ENCODE measurements at regions not wholly inside any gene's neighbourhood (a gene's known extent, or its start where the extent isn't known, plus 50 kb on each side); places are given as distances from the start of the nearest gene placed in this dataset.
"Not testable (repeated sequence)": the region's sequence is repeated elsewhere in the genome, so short reads cannot be mapped to it uniquely, and the experiment has no call there.

DNA sequence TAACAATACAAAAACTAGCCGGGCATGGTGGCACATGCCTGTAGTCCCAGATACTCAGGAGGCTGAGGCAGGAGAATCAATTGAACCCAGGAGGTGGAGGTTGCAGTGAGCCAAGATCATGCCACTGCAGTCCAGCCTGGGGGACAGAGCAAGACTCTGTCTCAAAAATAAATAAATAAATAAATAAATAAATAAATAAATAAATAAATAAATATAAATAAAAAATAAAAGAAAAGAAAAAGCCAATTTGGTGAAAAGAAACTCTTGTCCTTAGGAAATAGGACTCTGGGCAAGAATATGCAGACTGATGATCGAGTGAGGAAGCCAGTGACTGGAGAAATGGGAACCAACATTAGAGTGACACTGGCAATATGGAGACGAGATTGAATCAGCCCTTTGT is 171.9 kb upstream of the DCC start:
- DNase-seq (ENCODE audit: low spot score), result not testable (repeated sequence)

DNA sequence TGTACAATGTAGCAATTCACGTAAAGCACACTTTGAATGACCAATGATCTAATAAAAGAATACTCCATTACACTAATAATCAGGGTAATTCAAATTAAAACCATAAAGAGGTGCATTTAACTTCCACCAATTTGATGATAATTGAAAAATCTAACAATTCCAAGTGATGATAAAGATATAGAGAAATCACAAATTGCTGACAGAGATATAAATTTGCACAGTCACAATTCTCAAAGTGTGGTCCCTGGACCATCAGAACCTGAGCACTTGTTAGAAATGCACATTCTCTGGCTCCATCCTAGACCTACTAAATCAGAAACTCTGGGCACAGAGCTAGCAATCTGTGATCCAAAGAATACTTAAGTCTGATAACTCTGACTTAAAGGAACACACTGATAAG is 165.8 kb upstream of the DCC start:
- no peak for DNase-seq (ENCODE audit: low spot score)

DNA sequence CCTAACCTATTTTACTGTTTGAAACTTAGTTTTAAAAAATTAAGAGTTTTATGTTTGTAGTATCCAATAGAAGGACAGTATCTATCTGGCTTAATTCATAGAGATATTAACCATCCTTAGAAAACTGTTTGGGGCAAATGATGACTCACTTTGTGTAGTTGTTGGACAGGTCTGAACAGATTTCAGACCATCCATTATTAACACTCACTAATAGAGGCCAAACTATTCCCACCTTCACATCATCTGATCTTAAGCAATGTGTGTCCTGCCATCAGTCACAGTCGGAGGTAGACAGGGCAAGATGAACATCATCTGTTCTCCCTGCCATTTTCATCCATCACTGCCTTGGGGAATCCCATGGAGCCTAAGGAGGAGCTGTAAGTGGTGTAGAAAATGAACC is 164.6 kb upstream of the DCC start:
- no peak for DNase-seq (ENCODE audit: low spot score)

DNA sequence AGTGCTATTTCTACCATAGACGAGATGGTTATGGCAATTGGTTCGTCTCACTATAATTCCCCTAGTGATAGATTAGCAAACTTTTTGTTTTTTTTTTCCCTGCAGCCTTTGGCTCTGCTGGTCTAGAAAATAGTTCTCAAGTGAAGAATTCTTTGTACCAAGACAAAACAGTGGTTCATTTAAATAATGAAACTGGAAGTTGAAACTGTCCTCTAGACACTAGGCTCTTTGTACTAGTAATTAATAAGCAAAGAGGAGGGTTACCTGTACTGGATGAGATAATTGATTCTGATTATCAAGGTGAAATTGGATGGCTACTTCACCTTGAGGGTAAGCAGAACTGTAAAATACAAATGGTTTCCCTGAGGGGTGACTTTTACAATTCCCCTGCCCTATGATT is 156.9 kb upstream of the DCC start:
- no peak for DNase-seq (ENCODE audit: low spot score)

DNA sequence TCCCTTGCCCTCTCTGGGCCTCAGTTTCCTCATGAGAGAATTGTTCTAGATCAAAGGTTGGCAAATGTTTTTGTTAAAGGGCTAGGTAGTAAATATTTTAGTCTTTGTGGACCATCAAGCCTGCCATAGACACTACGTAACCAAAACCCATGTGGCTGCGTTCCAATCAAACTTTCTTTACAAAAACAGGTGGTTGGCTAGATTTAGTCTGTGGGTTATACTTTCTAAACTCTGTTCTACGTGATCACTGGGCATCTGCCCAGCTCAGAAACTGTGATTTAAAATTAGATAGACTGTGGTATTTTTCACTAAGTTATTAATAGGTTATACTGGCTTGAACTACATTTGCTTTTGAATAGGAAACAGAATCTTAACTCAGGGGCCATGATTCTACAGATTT is 149.8 kb upstream of the DCC start:
- no peak for DNase-seq (ENCODE audit: low spot score)

DNA sequence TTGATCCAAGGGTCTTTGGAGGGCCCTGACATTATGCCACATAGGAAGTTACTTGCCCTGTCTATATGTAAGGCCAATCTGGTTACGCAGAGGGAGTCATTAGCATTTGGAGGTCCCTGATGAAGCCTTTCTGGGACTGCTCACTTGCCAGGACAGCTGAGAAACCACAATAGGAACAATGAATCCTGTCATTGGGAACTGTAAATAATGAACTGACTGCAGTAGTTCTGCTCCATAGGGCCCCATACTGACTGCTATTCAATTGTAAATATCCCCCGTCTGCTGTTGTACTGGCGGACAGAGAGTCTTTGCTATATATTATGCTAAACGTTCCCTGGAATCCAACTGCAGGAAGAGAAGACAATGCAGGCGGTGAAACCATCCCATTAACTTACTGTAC is 149.4 kb upstream of the DCC start:
- no peak for DNase-seq (ENCODE audit: low spot score)

DNA sequence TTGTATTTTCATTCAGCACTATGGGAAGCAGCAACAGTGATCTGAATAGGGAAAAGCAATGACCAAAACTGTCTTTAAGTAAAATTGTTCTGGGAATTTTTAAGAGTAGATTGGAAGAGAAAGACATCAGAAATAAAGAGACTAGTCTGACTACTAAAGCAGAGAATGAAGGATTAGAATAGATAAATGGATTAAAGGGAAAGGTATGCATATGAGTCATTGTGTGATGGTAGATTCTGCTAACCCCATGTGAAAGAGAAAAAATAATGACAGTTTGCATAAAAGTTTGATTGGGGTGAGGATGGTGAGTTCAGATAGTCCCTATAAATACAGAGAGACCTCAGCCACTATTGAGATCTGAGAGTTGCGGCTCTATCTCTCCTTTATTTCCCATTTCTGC is 139.6 kb upstream of the DCC start:
- DNase-seq (ENCODE audit: low spot score), result no peak

DNA sequence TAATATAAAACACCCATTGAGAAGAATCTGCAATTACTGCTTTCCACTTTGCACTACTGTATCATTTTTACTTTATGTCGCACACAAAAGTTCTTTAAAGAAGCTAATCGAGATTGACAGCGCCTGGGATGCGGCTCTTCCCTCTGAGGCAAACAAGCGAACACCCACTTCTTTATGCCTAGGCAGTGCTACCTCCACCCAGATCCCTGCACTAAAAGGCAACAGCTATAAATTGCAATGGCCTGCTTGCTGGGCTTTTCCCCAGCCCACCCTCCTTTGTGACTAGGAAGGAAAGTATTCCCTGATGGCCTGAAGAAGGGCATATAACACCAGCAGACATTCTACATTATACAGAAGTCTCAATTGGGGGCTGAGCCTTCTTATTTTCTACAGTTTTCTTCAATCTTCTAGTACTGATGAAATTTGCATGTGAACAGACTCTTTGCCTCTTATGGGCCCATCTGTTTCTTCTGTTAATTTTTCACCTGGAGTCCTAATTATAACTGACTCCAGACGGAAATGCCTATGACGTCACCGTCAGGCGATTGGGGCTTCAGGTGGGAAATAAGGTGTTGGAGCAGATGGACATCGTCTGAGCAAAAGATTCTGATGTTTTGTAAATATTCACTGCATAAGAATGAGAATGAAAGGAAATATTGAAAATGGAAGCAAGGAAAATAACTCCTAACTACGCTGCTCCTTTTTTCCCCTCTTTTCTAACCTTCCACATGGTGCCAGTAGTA is 138.9 kb upstream of the DCC start:
- DNase-seq (ENCODE audit: low spot score), result no peak

DNA sequence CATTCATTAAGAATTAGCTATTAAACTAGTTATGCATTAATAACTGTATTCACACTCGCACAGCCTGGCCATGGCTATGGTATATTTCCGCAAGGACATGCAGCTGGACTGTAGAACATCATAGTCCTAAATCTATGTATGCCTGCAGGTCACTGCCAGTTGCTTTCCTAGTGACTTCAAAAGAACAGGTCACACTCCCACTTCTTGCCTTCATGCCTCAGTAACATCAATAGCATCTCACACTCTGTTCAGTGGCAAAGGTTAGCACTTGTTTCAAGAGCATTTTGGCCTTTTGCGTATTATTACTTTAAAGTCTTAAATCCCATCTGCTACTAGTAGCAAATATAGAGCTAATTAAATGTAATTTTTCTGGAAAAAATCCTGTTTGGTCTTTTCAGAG is 131.4 kb upstream of the DCC start:
- no peak for DNase-seq (ENCODE audit: low spot score)

DNA sequence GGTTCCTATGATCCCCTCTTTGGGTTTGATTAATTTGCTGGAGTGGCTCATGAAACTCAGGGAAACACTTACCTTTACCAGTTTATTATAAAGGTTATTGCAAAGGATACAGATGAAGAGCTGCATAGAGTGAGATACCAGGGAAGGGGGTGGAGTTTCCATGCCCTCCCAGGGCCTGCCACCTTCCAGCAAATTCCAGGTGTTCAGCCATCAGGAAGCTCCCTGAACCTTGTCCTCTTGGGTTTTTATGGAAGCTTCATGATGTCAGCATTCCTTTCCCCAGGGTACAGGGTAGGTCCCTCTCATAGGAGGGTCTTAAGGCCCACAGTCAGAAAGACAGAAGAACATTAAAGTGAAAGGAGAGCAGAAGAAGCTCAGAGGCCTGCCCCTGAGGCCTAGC is 123.9 kb upstream of the DCC start:
- no peak for DNase-seq (ENCODE audit: low spot score)

DNA sequence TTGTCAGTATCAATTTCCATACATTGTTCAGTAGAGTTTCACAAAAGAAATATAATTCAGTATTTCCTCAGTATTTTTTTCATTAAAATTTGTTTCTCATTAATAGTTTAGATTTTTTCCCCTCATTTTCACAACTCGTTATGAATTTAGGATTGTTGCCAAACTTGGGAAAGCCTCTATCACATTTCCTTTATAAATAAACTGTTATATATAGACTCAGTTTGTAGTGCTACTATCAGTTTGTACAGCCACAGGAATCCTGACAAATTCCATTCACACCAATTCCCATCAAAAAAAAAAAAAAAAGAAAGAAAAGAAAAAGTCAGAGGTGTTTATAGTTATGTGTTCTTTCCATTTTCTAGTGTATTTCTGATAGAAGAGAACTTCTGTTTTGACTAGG is 123.3 kb upstream of the DCC start:
- DNase-seq (ENCODE audit: low spot score), result no peak

DNA sequence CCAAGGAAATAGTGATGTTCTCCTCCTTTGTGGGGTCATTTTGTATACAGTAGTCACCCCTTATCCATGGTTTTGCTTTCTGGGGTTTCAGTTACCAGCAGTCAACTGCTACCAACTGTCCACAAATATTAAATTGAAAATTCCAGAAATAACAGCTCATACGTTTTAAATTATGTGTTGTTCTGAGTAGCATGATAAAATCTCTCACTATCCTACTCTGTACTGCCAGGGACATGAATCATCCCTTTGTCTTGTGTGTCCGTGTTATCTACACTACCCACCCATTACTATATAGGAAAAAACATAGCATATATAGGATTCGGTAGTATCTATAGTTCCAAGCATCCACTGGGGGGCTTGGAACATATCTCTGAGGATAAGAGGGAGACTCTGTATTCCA is 120.9 kb upstream of the DCC start:
- no peak for DNase-seq (ENCODE audit: low spot score)

DNA sequence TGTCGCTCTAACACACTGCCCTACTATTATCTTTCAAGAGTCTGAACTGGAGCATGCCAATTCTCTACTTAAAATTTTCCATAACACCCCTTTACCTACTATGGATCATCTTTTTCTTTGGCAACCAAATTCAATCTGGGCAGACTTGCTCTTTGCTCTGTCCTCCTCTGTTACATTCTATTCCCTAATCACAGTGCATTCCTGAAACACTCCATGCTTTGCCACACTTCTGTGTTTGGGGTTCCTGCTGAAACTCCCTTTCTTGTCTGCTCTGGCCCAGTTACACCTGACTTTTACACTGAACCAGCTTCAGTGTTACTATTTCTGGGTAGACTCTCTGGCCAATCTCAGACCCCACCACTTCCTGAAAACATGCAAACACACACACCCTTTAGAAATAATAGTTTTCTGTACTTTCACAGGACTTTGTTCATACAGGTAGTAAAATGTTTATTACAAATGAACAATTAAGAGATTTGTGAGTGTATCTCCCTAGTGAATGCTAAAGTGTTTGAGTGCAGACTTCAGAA is 119.9 kb upstream of the DCC start:
- DNase-seq (ENCODE audit: low spot score), result no peak

DNA sequence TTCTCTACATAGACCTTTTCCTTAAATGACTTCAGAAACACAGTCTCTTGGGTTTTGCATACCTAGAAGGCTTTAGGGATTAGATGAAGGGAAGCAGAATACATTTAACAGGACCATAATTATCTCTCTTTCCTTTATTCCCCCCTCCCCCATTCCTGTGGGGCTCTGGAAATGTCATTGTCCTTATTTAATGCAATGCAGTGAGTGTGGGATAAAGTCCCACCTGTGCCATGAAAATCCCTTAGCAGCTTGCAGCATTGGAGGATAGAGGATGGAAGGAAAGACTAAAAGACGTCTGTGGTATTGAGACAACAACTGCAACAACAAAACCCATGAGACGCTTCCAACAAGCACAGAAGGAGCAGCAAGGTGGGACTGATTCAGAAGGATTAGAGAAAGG is 117.8 kb upstream of the DCC start:
- no peak for DNase-seq (ENCODE audit: low spot score)

DNA sequence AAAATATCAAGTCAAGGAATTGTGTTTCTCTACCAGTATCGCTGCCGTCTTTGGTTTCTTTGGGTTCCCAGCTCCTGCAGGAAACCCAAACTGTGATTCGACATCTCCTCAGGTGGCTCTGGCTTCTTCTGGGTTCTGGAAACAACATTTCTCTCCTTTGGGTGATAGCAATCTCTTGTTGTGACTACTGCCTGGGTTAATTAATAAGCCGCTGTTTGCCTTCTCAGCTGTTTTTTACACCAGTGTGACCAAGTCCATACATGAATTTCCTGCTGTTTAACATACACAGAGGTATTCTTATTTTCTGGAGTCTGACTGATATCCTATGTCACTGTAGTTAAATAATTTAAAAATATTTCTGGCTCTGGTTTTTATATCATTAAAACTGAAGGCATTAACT is 112.5 kb upstream of the DCC start:
- no peak for DNase-seq (ENCODE audit: low spot score)

DNA sequence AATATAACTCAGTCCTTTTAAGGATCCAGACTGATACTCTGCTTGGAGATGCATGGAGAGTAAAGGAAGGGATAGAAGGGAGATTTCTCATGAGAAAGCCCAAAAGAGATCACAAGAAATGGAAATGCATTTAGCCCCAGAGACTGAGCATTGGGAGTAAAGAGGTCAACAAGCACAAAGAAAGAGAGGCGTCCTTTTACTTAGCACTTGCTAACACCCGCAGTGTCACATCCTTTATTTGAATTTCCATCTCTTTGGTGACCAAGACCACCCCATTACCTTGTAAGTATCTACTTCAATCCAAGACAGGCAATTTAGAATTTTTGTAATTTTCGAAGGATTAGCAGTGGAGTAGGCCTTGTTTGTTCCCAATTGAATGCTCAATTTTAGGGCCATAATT is 111.8 kb upstream of the DCC start:
- DNase-seq (ENCODE audit: low spot score), result no peak

DNA sequence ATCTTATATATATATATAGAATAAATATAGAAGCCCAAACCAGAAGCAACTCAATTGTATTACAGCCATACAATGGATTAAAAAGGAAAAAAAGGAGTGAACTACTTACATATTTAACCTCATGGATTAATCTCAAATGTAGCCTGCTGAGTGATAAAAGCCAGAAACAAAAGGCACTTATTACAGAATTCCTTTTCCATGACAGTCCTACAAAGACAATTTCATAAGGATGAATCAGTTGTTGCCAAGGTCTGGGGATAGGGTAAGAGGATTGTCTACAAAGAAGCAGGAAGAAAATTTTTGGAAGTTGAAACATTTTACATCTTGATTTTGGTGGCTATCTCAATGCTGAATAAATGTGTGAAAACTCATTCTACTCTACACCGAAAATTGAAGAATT is 103.9 kb upstream of the DCC start:
- DNase-seq (ENCODE audit: low spot score), result no peak

DNA sequence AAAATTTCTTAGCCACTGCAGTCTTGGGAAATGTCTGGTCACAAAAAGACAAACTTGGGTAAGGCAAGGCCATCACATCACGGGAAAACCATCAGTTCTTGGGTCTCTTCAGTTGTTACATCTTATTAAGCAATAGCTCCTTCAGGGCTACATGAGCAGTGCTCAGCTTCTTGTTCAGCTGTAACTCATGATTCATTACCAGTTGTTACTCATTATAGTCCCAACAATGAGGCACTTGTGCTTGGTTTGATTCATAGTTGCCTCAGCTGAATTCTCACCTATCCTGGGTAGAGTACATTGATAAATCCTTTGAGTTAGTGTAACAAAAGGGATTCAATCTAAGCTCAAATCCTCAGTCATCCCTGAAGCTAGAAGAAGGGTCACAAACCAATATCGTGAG is 102.4 kb upstream of the DCC start:
- no peak for DNase-seq (ENCODE audit: low spot score)

DNA sequence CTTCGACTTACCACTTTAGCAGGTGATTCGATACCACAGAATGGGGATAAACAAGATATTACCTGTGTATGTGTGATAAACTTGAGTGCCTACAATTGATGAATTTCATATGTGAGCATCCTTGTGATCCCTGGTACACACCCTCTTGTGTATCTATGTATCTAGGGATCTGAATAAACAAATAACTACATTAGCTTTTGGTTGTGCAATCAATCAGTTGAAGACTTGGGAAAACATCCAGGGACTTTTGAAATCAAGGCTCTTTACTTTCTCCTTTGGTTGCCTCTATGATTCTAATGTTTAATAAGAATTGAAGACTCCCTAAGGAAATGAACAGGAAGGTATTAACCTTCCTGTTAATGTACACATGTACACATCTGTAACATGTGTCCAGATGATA is 97.3 kb upstream of the DCC start:
- DNase-seq (ENCODE audit: low spot score), result no peak

DNA sequence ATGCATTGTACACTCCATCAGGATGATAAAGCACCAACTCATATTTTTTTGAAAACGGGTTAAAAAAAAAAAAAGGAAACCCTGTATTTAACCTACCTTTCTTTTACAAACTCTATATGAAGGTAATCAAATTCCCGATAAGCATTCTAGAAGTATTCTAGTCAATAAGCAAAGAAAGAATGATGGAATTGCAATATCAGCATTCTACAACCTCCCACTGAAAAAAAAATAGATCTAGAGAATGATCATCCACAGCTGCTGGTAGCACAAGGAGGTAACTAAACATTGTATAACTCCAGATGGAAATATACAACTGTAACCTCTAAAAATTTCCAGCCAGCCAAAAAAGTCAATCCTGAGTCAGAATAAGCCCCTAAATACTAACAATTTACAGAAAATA is 95.3 kb upstream of the DCC start:
- no peak for DNase-seq (ENCODE audit: low spot score)

DNA sequence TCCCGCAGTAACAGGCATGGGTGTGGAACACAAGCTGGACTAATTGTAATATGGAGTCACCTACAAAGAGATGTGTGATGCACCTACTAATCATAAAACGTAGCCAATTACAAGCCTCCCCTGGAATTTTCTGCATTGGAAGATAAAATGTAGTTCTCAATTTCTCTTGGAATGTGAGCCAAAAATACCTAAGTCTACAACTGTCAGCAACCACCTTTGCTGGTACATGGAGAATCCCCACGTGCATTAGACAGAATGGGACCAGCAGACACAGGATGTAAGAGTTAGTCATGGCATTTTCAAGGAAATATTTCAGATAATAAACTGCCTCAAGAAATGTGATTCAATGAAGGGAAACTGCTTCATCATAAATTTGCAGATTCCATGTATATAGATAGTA is 85.6 kb upstream of the DCC start:
- DNase-seq (ENCODE audit: low spot score), result no peak

DNA sequence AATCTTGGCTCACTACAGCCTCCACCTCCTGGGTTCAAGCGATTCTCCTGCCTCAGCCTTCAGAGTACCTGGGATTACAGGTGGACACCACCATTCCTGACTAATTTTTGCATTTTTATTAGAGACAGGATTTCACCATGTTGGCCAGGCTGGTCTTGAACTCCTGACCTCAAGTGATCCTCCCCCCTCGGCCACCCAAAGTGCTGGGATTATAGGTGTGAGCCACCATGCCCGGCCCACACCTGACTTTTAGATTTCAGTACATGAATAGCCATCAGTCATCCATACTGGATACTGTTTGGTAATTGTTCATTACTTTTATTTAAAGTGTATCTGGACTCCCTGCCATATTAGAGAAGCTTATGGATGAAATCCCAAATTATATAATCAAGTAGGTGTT is 82.6 kb upstream of the DCC start:
- not testable (repeated sequence) for DNase-seq (ENCODE audit: low spot score)

DNA sequence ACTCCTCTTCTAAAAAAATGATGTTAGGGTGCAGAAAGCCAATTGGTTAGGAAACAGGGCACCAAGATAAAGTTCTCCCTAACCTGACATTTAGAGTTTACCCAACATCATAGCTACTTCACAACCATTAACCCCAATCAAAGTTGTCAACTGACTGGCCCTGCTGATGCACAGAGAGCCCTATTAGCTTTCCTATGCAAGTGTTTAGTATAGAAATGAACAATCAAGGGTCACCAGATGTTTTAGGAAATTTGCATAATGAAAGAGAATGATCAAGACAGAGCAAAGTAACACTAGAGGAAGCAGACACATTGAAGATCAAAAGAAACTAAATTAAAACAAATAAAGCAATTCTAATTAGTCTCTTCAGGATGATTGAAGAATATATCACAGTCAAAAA is 64.2 kb upstream of the DCC start:
- no peak for DNase-seq (ENCODE audit: low spot score)

DNA sequence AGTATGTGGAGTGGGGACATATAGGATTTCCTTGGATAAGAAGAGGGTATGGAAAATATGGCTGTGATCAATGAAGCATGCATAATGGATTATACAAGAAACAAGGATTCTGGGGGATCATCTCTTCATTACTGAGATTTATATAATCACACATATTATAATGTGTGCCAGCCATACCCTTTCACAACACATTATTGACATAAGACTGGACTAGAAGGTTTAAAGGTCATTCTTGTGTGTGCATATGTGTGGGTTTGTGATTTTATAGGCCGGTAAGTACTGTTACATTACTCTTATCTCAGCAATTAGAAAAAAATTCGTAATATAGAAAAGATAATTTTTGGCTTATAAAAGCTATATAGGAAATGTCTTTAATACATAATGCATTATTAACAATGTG is 62.2 kb upstream of the DCC start:
- no peak for DNase-seq (ENCODE audit: low spot score)
